ENCODE measurements at regions not wholly inside any gene's neighbourhood (a gene's known extent, or its start where the extent isn't known, plus 50 kb on each side); places are given as distances from the start of the nearest gene placed in this dataset.

DNA sequence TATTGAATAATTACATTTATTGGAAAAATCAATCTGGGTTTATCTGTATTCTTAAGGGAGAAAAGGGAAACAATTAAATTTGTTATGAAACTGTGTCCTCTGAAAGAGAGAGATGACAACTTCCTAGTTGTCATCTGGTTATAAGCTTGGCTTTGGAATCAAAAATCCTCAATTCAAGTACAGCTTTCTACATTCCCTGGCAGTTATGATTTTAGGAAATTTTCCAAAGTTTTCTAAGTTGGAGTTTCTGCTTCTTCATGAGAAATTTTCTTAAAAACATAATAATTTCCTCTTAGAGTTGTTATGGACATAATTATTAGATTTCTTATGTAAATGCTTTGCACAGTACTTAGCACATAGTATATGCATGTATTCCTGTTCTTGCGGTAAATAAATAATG lies 625.6 kb upstream of the SLC39A10 start:
- DNase-seq, result no peak

DNA sequence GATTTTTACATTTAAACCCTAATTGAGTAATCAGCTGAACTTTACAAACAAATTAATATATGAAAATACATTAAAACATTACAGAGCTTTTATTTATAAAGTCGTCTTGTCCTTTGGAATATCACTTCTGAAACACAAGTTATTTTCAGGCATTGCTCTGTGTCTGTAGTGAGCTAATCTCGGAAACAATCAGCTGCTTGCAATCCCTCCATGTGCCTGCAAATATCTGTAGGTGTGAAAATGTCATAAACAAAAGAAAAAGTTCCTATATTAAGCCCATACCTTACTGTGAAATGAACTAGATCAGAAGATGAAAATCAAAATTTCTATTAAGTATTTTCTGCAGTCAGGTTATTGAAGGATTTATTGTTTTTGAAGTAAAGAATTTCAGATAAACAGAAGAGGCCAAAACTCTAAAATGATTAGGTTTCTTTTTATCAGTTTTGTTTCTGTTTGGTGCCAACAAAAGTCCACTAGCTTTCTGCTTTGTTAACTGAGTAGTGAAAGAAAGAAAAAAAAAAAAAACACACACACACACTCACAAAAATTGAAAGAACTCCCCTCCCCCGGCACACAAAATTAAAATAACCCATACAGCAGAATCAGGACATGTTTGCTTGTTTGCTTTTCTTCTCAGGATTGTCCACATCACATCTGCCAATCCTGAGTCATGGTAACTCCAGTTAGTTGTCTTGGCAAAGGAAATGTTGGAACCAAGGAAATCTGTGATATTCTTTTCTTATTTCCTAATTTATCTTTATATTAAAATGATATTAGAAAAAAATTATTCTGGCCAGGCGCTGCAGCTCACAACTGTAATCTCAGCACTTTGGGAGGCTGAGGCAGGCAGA lies 627.0 kb upstream of the SLC39A10 start:
- no peak for DNase-seq

DNA sequence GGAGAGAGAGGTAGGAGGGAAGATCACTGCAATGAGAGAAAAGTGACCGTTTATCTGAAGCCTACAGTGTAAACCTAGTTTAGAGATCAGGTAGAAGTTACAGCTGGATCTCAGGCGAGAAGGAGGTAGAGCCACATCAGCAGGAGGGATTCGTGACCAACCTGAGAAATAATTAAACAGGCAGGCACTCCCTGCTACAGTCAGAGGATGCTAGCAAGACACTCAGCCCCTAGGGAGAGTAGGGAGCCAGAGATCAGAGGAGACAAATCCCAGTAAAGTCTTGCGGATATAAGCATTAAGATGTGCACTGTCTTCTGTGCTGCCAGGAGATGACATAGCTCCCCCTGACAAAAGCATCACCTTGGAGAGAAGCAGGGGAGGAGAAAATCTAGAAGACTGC lies 629.1 kb upstream of the SLC39A10 start:
- DNase-seq, result no peak

DNA sequence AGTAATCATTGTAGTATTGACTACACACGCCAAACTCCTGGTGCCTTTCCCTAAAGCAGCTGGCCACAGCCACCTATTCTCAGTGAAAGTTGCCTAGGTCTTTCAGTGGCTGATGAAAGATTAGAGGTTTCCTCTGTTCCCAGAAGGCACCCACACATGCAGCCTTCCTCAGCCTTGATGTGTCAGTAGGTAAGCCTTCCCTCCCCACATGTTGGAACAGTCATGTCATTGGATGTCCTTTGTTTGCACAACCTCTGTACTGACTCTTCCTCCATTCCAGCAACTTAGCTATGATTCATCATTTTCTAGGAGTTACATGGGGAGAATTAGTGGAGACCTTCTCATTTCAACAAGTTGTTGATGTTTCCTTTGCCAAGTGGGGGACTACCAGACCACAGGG lies 630.8 kb upstream of the SLC39A10 start:
- DNase-seq, result no peak

DNA sequence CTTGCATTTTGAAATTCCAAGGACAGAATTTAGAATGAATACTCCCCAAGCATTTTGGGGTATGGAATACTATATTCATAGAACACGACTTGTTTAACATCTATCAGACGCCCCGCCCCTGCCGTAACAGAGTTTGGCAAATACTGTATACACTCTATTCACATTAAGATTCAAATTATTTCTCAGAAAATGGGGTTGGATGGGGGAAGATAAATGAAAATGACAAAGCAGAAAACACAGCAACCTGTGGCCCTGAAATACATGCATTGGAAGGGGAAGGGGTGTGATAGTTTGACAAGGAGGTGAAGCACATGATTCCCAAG lies 634.6 kb upstream of the SLC39A10 start:
- no peak for DNase-seq

DNA sequence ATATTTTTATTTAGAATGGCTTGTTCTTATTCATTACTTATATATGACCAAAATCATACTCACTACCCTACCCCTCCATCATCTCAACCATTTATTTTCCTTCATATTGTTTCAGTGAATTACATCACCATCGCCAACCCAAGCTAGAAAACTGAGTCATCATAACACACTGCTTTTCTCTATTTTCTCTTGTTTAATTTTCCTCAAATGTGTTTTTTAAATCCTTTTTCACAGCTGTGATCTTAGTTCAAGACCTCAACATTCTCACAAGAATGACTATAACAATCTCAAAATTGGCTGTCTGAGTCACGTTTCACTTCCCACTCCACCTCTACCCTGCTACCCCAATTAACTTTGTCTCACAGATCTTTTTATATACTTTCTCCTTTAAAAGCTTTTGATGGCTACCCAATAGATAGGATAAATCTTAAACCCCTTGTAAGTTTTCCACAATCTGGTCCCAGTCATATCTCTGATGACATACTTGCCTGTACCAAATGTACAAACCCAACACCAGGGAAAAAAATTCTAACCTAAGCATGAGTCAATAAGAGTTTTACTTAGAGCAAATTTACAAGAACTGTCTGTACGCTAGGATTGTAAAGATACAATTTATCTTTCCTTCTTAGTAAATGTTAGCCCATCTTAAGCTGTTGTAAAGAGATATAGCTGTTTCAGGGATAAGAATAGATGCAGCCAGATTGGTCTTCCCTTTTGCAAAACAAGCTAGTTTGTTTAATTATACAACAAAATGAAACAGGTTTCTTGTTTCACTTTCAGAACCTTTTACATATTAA lies 635.1 kb upstream of the SLC39A10 start:
- DNase-seq, result no peak

DNA sequence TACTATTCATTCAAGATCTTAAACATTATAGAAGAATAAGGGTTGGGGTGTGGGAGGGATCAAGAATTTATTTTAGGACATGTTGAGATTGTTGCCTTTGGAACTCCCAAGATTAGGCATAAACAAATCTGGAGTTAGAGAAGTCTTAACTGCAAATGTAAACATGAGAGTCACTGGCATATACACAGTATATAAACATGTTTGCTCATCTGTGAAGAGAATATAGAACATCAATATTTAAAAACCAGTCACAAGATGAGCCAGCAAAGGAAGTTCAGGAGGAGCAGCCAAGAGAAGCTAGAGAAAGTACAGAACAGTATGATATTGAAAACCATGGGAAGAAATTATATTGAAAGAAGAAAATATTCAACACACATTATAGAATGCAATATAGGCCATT lies 638.6 kb upstream of the SLC39A10 start:
- no peak for DNase-seq

DNA sequence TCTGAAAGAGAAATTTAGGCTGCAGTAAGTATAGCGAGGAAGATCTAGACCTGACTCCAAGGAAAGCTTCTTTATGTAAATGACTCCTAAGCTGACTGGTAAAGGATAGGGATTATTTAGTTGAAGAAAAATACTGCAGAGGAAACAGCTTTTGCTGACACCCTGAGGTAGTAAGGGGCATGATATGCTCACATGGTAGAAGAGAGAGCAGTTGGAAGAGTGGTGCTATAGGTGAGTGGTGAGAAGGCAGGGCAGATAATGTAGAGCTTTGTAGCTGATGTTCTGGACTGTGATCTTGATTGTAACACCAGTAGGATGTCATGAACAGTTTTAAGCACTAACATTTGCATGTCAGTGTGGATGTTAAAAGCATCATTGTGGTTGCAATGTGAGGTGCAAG lies 639.1 kb upstream of the SLC39A10 start:
- DNase-seq, result no peak

DNA sequence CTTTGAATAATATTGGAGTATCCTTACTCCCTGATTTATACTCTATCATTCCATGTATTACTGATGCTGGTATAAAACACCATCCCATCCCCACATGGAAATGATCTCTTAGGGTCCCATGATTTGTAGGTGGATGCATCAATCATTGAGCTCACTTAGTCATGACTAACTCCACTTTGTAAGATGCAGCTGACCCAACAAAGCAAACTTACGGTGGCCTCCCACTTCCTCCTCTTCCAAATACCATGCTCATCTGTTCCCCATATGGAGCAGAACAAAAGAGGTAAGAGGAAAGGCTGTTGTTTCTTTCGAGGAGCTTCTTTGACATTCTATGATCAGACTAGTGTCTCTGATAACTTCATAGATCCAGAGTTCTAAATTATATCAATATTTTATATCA lies 640.2 kb upstream of the SLC39A10 start:
- no peak for DNase-seq

DNA sequence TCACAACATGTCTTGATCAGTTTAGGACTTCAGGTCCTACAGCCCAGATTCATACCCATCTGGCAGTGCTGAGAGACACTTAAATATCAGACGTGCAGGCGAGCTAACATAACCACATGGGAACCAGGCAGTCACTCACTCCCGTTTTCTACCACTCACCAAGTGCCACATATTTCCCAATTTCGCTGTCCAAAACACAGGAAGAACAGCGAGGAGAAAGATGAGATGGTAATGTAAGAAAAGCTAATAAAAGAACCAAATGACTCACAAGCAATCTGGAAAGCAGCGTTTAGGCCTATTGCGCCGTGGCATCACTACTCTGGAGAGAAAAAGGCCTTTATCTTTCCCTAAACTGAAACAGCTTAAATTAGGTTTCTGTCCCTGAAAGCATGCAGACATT lies 647.8 kb upstream of the SLC39A10 start:
- DNase-seq, result no peak

DNA sequence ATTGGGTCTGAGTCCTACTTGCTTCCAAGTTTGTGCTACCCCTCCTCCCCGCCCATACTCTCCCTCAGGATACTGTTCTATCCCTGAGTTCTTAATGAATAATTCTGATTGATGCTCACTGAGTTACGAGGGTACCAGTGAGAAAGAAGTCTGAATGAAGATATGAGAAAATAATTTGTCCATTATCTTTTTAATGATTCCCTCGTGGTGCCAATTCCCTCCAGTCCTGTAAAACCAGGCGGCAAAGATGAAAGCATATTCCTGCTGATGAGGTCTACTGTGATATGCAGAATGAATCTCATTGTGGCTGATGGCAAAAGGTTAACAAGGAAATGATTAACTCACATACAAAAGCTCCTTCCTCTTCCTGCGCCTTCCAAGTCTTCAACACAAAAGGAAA lies 650.2 kb upstream of the SLC39A10 start:
- no peak for DNase-seq

DNA sequence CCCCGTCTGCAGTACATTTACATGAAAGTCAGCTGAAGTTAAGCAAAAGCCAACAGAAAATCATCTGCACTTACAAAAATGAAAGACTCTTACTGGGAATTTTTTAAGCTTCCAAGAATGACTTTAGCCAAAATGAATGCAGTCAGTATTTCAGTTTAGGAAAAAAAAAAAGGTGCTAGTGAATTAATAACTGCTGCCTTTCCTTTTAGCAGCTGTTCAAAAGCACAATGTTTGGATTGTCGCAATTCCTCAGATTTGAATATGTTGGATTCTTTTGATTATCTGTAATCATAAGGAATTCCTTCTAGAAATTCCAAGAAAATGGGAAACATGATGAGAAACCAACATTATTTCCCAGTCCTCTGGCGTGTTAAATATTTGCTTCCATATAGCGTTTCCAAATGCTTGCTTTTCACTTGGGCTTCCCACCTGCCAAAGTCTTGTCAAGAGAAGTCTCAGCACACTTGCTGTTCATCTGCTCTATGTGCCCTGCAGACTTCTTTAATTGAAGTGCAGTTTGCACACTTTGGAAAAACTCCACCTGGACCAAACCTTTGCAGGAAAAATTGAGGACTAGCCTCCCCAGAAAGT lies 653.0 kb upstream of the SLC39A10 start:
- DNase-seq, result no peak

DNA sequence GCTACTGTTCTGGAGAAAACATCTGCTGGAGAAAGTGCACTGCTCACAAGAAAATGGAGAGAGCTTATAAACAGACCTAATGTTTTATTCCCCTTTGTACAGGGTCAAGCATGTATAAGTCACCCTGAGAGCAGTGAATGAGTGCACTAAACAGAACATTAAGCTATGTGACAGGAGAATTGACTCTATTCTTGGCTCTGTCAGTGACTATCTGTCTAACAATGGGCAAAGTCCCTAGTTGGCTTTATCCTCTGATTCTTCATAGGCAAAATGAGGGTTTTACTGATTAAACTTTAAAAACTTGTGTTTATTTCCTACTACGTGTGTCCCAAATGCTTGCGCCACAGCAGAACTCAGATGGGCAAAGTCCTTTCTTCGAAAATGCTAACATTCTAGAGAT lies 655.1 kb upstream of the SLC39A10 start:
- no peak for DNase-seq

DNA sequence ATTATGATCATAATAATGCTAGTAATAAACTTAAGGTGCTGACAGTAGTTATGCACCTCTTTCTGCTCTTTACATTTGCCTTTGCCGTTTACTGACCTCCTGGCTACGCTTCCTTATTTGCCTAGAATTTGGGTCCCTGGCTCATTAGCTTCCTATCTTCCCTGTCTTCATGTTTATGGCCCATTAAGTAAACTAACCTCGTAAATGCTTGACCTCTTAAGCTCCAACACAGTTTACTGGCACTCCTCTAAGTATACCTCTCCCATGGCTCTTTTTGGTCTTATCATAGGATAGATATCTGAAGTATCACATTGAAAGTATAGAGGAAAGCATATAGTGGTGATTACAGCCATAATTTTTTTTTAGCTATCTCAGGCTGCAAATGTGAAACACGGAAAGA lies 657.3 kb upstream of the SLC39A10 start:
- DNase-seq, result no peak

DNA sequence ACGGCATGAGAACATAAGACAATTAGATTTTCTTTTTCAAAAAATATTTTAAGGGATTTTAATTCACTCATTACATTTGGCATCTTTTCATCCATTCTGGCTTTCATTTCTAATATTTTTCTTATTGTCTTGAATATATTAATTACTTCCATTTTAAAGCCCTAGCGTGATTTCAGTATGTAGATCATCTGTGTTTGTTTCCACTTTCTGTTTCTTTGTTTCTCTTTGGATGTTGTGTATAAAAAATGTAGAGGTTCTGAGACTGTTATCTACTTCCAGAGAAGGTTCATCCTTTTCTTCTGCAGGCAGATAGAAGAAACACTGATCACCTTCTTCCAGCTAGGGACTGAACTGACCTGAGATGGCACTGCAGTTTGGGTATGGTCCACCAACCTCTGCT lies 664.4 kb upstream of the SLC39A10 start:
- DNase-seq, result no peak

DNA sequence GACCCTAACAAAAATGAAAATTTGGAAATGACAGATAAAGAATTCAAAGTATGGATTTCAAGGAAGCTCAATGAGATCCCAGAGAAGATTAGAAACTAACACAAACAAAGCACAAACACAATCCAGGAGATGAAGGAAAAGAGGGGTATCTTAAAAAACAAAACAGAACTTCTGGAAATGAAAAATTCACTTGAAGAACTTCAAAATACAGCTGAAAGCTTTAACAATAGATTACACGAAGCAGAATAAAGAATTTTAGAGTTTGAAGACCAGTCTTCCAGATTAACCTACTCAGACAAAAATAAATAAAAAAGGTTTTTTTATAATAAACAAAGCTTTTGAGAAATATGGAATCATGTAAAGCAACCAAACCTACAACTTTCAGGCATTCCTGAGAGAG lies 671.8 kb upstream of the SLC39A10 start:
- DNase-seq, result no peak

DNA sequence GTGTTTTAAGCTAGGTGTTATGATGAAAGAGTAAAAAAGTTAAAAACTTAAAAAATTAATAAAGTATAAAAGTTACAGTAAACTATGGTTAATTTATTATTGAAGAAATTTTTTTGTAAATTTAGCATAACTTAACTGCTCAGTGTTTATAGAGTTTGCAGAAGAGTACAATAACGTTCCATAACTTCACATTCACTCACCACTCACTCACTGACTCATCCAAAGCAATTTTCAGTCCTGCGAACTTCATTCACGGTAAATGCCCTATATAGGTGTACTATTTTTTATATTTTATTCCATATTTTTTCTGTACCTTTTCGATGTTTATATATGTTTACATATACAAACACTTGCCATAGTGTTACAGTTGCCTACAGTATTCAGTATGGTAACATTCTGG lies 694.8 kb upstream of the SLC39A10 start:
- DNase-seq, result no peak

DNA sequence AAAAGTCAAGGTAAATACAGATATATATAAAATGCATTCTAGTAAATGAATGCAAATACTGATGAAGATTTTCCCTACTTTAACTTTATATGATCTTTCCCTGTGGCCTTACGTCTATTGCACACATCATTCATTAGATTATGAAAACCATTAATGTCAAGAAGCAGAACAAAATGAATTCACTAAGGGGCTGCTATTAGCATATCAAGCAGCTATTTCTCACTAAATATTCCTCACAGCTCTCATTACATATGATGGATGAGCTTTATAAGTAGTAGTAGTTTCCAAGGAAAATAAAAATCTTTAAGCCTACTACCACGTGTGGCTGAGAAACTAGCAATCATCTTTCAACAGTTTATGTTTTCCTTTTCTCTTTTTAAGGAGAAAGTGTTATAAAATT lies 702.8 kb upstream of the SLC39A10 start:
- no peak for DNase-seq

DNA sequence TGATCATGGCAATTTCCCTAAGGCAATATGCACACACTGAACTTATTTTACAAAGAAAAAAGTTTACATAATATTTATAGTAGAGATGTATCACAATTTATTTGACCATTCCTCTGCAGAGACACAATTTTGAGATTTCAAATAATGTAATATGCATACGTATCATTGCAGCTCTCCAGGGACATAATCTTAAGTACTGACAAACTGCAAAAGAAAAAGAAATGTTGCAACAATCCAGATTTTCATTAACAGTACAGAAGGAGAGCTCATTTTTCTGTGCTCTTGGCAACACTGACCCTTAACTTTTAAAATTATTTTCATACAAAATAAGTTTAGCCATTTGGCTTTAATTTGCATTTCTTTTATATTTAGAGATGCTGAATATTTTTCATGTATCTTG lies 710.2 kb upstream of the SLC39A10 start:
- DNase-seq, result no peak

DNA sequence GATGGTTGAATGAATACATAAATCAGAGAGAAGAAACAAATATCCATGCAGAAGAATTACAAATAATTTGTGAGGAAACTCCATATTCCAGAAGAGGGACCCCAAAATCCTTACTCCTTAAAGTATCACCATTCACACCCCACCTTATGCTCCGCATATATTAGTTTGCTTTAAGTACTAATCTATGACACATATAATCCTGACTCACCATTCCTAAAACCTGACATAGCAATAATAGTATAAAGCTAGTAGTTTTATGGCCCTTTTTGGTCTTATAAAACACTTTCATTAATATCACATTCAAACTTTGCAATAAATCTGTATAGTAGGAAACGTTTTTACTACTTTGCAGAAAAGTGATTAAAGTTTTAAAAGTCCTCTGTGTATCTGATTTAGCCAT lies 719.0 kb upstream of the SLC39A10 start:
- DNase-seq, result no peak

DNA sequence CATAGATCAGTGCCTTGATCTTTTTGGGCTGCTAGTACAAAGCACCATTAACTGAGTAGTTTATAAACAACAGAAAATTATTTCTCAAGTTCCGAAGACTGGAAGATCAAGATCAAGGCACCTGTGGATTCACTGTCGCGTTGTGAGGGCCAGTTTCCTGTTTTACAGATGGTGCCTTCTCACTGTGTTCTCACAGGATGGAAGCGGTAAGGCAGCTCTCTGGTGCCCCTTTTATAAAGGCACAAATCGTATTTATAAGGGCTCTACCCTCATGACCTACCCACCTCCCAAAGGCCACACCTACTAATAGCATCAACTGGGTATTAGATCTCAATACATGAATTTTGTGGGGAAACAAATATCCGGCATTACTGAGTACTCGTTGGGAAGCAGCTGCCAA lies 729.5 kb upstream of the SLC39A10 start:
- DNase-seq, result no peak

DNA sequence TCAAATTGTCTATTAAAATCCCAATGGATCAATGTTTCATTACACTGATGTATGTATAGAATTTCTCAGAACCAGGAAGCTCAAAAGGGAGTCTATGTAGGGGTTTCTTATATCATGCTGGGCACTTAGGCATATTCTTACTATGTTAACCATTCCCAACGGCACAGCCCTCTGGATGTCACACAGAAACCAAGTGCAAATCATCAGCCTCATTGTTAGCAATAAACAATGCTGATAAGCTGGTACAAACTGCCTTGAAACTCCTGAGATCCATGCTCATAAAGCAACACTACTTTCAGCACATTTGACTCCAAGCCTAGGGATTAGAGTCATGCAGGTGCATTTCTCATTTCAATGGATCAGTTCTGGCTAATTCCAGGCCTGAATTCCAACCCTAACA lies 730.2 kb upstream of the SLC39A10 start:
- DNase-seq, result no peak

DNA sequence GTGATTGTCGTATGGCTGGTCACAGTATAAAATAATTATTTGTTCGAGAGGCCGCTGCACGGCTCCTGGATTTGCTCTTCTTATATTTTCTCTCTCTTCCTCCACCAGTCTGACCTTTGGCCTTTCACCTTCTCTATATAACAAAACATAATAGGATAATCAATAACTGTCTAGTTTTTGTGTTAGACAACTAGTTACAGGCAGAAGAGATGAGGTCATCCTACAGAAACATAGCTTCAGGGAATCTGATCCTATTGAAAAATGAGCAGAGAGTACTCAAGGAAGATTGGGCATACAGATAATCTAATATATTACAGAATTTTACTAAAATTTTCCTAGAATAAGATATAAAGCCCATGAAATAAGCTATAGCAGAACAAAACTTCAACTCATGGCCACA lies 731.3 kb upstream of the SLC39A10 start:
- DNase-seq, result no peak

DNA sequence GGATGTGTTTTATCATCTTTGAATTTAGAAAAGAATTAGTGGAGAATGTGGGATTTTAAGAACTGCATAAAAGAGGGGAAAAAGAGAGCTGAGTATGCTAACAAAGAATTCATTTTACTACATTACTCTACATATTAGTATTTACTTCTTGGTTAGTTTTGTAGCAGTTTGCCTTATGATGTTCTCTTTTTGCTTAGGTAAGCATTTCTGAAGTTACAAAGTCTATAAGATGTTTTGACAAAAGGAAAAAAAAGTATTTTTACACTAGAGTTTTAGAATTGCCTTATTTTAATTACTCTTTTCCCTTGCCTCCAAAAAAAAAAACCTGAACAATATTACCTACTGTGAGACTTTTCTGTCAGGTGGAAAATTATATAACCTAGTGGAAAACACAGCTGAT lies 739.5 kb upstream of the SLC39A10 start:
- DNase-seq, result no peak
